Fibroblast of villous mesenchyme (primary cell): ENCODE measurements at regions not wholly inside any gene's neighbourhood (a gene's known extent, or its start where the extent isn't known, plus 50 kb on each side); places are given as distances from the start of the nearest gene placed in this dataset.

Experiments used
- DNase-seq: peaks from one replicate; pipeline ENCODE4 v3.0.0-alpha.2; 2010; ENCODE audit warnings: low read depth
- H3K4me3 ChIP-seq: 2 replicates; pipeline ENCODE4 v1.5.1; 2011; ENCODE audit warnings: low read depth, mild to moderate bottlenecking, low read length
- CTCF ChIP-seq: IDR thresholded peaks from 2 replicates; pipeline ENCODE4 v1.5.1; 2012; ENCODE audit warnings: low read depth, mild to moderate bottlenecking, low read length; ENCODE audit not compliant: insufficient read depth

GRCh38 chr6:85033547-85033946 is 269.1 kb upstream of the TBX18 start:
- TF ChIP-seq CTCF: no peak
- no peak for DNase-seq
- H3K4me3 ChIP-seq: no peak overlapping the region

GRCh38 chr6:85026021-85026420 is 261.6 kb upstream of the TBX18 start:
- no peak overlapping the region for H3K4me3 ChIP-seq
- no peak for TF ChIP-seq CTCF
- no peak for DNase-seq

- H3K4me3 ChIP-seq: no peak overlapping the region
- no peak for TF ChIP-seq CTCF
- no peak for DNase-seq
Measured at GRCh38 chr6:85023721-85024120, 259.3 kb upstream of the TBX18 start.

GRCh38 chr6:85017352-85017751 is 253.0 kb upstream of the TBX18 start:
- no peak overlapping the region for H3K4me3 ChIP-seq
- TF ChIP-seq CTCF: no peak
- no peak for DNase-seq

GRCh38 chr6:85016726-85017125 is 252.3 kb upstream of the TBX18 start:
- TF ChIP-seq CTCF: no peak
- H3K4me3 ChIP-seq: no peak overlapping the region

GRCh38 chr6:85015396-85015990 is 251.1 kb upstream of the TBX18 start:
- peak; percentile 58 for DNase-seq
- peak; percentile 88 for TF ChIP-seq CTCF
- no peak overlapping the region for H3K4me3 ChIP-seq

More at GRCh38 chr6:85016726-85017125, 252.3 kb upstream of the TBX18 start:
- DNase-seq: no peak

GRCh38 chr6:85010865-85011264 is 246.5 kb upstream of the TBX18 start:
- TF ChIP-seq CTCF: no peak
- no peak for DNase-seq
- no peak overlapping the region for H3K4me3 ChIP-seq
